NCI-H2227 (cell line): ENCODE measurements at regions not wholly inside any gene's neighbourhood (a gene's known extent, or its start where the extent isn't known, plus 50 kb on each side); places are given as distances from the start of the nearest gene placed in this dataset.
"Not testable (repeated sequence)": the region's sequence is repeated elsewhere in the genome, so short reads cannot be mapped to it uniquely, and the experiment has no call there.

Source experiments
- DNase-seq: peaks from one replicate; lab custom pipeline; 2025; ENCODE audit not compliant: unreplicated experiment; lab: John Stamatoyannopoulos, UW

GRCh38 chr6:154596701-154597100 lies 86.2 kb upstream of the CNKSR3 start:
- no peak for DNase-seq

GRCh38 chr6:154598399-154598798 lies 87.9 kb upstream of the CNKSR3 start:
- no peak for DNase-seq

GRCh38 chr6:154602296-154602695 lies 91.8 kb upstream of the CNKSR3 start:
- DNase-seq: no peak

GRCh38 chr6:154602708-154603107 lies 92.2 kb upstream of the CNKSR3 start:
- no peak for DNase-seq

- DNase-seq: no peak
These were observed 93.6 kb upstream of the CNKSR3 start for GRCh38 chr6:154604119-154604518.

- no peak for DNase-seq
These were observed 94.8 kb upstream of the CNKSR3 start for GRCh38 chr6:154605178-154605881.

- no peak for DNase-seq
These were observed 95.4 kb upstream of the CNKSR3 start for GRCh38 chr6:154605882-154606370.

GRCh38 chr6:154606457-154606856 lies 96.0 kb upstream of the CNKSR3 start:
- DNase-seq: no peak

- no peak for DNase-seq
These were observed 96.4 kb upstream of the CNKSR3 start for GRCh38 chr6:154606860-154607259.

GRCh38 chr6:154611241-154611640 lies 100.8 kb upstream of the CNKSR3 start:
- no peak for DNase-seq

GRCh38 chr6:154611847-154612246 lies 101.4 kb upstream of the CNKSR3 start:
- DNase-seq: no peak

- DNase-seq: no peak
These were observed 102.7 kb upstream of the CNKSR3 start for GRCh38 chr6:154613137-154613676.

GRCh38 chr6:154614101-154614500 lies 103.6 kb upstream of the CNKSR3 start:
- no peak for DNase-seq

- DNase-seq: no peak
These were observed 104.2 kb upstream of the CNKSR3 start for GRCh38 chr6:154614641-154615040.

GRCh38 chr6:154615483-154616025 lies 105.1 kb upstream of the CNKSR3 start:
- peak; percentile 81 for DNase-seq

GRCh38 chr6:154617175-154617574 lies 106.7 kb upstream of the CNKSR3 start:
- no peak for DNase-seq

- no peak for DNase-seq
These were observed 108.7 kb upstream of the CNKSR3 start for GRCh38 chr6:154619146-154619545.

GRCh38 chr6:154621686-154622085 lies 111.2 kb upstream of the CNKSR3 start:
- no peak for DNase-seq

GRCh38 chr6:154622618-154623336 lies 110.4 kb upstream of the SCAF8 start:
- no peak for DNase-seq

- DNase-seq: no peak
These were observed 109.8 kb upstream of the SCAF8 start for GRCh38 chr6:154623391-154623790.

GRCh38 chr6:154624038-154624599 lies 109.1 kb upstream of the SCAF8 start:
- DNase-seq: no peak

- not testable (repeated sequence) for DNase-seq
These were observed 108.5 kb upstream of the SCAF8 start for GRCh38 chr6:154624727-154625126.
